ENCODE measurements at regions not wholly inside any gene's neighbourhood (a gene's known extent, or its start where the extent isn't known, plus 50 kb on each side); places are given as distances from the start of the nearest gene placed in this dataset.
"Not testable (repeated sequence)": the region's sequence is repeated elsewhere in the genome, so short reads cannot be mapped to it uniquely, and the experiment has no call there.

DNA sequence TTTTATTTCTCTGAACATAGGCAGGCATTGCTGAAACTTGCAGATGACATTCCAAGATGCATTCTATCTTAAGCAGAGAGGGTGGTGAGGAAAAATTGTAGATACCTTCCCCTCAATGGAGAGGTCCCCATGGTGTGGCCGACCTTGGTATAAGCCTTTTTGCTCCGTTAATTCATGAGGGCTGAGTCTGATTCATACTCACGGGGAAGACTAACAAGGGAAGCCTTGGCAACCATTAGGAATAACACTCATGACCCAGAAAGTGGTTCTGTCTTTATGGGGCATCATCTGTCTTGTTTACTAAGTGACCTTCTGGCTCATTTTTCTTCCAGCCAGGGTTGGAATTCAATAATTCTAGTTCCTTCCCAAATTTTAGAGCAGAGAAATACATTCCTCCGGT, 148.3 kb downstream of the ADRA2C start:
- in situ Hi-C loops (cut with HindIII; ENCODE audit: low sequenced_read_pairs), result not testable (repeated sequence)

DNA sequence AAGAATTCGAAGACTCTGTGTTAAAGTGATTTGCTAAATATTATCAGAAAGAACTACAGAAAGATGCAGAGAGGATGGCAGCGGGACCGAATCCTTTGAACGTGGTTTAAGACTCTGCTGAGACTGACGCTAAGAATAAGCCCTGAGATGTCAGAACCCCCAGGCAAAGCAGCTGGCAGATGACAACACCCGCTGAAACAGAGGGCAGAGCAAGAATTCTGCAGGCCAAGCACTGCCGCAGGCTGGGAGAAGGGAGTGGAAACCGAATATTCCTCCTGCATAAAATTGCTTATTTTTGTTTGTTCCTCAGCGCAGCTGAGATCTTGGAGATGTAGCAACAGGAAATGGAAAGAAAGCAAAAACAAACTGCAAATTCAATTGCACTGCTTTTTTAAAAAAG, 153.3 kb downstream of the ADRA2C start:
- in situ Hi-C loops (cut with HindIII; ENCODE audit: low sequenced_read_pairs), result not testable (repeated sequence)

DNA sequence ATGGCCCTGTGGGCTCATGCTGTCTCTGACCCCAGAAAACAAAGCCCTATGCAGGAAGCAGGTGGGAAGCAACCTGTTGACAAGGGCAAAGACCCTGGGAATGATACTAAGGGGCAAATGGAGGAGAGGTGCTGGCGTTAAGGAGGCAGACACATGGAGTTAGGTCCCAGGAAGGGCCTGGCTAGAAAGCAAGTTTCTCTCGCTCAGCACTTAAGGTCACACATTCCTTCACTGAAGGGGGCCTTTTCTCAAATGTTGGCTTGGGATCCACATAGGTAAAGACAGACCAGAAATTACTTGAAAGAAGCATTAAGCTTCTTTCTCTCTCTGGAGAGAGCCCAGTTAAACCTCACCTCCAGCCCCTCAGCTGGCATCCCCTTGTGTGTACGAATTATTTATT, 155.7 kb downstream of the ADRA2C start:
- in situ Hi-C loops (cut with HindIII; ENCODE audit: low sequenced_read_pairs), result not testable (repeated sequence)

DNA sequence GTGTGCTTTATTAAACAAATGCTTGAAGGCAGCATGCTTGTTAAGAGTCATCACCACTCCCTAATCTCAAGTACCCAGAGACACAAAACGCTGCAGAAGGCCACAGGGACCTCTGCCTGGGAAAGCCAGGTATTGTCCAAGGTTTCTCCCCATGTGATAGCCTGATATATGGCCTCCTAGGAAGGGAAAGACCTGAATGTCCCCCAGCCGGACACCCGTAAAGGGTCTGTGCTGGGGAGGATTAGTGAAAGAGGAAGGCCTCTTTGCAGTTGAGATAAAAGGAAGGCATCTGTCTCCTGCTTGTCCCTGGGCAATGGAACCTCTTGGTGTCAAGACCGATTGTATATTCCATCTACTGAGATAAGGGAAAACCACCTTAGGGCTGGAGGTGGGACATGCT, 159.7 kb downstream of the ADRA2C start:
- in situ Hi-C loops (cut with HindIII; ENCODE audit: low sequenced_read_pairs), result not testable (repeated sequence)

DNA sequence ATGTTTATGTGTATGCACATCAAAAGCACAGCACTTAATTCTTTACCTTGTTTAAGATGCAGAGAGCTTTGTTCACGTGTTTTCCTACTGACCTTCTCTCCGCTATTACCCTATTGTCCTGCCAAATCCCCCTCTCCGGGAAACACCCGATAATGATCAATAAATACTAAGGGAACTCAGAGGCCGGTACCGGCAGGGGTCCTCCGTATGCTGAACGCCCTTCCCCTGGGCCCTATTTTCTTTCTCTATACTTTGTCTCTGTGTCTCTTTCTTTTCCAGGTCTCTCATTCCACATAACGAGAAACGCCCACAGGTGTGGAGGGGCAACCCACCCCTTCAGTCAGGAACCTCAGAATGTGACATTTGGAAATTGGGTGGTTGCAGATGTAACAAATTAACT, 160.1 kb downstream of the ADRA2C start:
- in situ Hi-C loops (cut with HindIII; ENCODE audit: low sequenced_read_pairs), result not testable (repeated sequence)

DNA sequence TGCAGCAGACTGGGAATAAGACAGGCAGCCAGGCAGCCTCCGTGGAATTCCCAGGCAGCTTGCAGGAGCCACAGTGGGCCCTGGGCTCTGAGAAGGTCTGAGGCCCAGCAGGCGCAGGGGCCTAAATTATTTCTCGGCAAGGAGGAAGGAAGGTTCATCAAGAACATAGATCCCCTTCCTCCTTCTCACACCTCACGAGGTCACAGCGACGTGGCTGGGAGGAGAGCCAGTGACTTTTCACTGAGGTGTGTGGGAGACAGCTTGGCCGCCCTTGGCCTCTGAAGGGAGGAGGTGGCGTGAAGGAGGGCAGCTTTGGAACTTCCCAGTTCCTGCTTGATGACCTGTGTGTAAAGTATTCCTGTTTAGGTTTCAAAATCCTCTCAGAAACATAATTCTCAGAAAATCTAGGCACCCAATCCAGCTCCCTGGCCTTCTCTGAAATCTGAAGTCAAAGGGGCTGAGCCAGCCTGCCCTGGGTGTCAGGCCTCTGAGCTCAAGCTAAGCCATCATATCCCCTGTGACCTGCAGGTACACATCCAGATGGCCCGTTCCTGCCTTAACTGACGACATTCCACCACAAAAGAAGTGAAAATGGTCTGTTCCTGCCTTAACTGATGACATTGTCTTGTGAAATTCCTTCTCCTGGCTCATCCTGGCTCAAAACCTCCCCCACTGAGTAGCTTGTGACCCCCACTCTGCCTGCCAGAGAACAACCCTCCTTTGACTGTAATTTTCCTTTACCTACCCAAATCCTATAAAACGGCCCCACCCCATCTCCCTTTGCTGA, 161.0 kb downstream of the ADRA2C start:
- in situ Hi-C loops (cut with HindIII; ENCODE audit: low sequenced_read_pairs), result not testable (repeated sequence)

DNA sequence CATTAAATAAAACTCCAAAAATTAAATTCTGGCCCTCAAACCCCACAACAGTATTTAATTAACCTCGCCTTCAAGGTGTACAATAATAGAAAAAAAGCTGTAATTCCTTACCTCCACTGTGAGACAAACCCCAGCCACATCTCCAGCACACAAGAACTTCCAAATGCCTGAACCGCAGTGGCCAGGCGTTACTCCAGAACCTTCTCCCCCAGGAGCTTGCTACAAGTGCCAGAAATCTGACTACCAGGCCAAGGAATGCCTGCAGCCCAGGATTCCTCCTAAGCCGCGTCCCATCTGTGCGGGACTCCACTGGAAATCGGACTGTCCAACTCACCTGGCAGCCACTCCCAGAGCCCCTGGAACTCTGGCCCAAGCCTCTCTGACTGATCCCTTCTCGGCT, 163.2 kb downstream of the ADRA2C start:
- in situ Hi-C loops (cut with HindIII; ENCODE audit: low sequenced_read_pairs), result not testable (repeated sequence)

DNA sequence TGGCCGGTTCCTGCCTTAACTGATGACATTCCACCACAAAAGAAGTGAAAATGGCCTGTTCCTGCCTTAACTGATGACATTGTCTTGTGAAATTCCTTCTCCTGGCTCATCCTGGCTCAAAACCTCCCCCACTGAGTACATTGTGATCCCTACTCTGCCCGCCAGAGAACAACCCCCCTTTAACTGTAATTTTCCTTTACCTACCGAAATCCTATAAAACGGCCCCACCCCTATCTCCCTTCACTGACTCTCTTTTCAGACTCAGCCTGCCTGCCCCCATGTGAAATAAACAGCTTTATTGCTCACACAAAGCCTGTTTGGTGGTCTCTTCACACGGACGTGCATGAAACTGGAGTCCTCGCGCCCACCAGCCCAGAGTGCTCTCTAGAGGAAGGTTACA, 166.5 kb downstream of the ADRA2C start:
- in situ Hi-C loops (cut with HindIII; ENCODE audit: low sequenced_read_pairs), result not testable (repeated sequence)

DNA sequence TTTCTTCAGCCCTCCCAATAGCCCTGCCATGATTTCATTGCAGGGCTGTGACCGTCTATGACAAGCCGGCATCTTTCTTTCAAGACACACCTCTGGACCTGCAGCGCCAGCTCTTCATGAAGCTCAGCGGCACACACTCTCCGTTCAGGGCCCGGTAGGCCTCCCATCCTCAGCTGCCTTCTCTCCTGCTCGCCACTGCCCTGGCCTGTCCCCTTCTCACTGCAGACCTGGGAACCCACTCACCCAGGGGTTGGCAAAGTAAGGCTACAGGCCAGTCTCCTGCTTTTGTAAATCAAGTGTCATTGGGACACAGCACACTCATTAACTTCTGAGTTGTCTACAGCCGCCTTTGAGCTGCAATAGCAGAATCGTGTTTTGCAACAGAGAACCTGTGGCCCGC, 169.2 kb downstream of the ADRA2C start:
- in situ Hi-C loops (cut with HindIII; ENCODE audit: low sequenced_read_pairs), result not testable (repeated sequence)

DNA sequence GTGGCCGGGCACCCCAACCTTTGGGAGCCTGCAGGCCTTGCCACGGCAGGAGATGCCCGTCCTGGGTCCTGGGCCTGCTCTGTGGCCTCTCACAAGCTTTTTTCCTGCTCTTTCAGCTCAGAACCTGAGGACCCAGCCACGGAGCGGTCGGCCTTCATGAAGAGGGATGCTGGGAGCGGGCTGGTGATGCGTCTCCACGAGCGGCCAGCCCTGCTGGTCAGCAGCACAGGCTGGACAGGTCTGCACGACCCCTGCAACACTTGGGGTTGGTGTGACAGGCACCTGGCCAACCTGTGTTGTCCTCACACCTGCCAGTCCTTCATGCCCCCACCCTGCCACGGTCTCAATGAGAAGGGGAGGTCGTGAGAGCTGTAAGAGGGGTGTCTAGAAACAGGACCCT, 170.0 kb downstream of the ADRA2C start:
- in situ Hi-C loops (cut with HindIII; ENCODE audit: low sequenced_read_pairs), result no loop called here

DNA sequence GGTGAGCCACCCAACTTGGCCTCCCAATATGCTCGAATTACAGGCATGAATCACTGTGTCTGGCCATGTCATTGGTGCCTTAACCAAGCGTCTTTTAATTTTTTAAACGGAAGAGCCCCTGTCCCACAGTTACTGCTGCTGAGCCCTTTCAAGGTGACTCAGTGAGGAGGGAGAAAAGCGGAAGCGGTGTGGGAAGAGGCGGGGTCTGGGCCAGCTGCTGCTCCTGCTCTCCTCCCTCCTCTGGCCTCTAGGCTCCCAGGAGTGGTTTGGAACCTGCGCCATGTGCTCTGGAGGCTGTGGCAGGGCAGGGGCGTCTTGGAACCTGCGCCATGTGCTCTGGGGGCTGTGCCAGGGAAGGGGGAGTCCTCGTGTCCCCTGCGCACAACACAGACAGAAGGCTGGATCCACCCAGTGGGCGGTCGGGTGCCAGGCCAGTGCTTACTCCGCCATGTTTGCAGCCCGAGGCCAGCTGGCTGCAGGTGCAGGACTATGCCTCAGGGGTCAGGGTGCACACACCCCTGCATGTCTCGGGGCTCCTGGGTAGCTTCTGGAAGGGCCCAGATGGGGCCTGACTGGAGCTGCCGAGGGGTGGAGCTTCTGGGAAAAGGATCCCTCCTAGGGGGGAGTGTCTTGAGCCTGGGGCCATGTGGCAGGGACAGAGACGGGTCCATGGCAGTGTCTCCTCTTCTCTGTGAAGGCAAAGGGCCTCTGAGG, 171.8 kb downstream of the ADRA2C start:
- in situ Hi-C loops (cut with HindIII; ENCODE audit: low sequenced_read_pairs), result not testable (repeated sequence)

DNA sequence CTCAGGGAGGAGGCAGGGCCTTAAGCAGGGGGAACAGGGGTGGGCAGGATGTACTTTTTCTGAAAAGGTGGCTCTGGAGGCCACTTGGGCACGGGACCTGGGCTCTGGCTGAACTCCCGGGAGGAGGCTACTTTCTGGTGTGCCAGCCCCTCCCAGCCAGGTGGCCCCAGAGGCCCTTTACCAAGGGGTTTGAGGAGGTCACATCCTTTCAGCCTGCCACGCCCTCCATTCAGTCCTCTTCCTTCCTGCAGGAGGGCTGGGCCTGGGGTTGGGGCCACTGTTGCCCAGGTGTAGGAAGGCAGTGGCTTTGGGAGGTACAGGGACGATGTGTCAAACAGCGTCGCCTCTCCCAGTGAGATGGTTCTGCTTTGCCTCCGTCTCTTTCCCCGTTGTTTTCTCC, 172.5 kb downstream of the ADRA2C start:
- in situ Hi-C loops (cut with HindIII; ENCODE audit: low sequenced_read_pairs), result not testable (repeated sequence)

DNA sequence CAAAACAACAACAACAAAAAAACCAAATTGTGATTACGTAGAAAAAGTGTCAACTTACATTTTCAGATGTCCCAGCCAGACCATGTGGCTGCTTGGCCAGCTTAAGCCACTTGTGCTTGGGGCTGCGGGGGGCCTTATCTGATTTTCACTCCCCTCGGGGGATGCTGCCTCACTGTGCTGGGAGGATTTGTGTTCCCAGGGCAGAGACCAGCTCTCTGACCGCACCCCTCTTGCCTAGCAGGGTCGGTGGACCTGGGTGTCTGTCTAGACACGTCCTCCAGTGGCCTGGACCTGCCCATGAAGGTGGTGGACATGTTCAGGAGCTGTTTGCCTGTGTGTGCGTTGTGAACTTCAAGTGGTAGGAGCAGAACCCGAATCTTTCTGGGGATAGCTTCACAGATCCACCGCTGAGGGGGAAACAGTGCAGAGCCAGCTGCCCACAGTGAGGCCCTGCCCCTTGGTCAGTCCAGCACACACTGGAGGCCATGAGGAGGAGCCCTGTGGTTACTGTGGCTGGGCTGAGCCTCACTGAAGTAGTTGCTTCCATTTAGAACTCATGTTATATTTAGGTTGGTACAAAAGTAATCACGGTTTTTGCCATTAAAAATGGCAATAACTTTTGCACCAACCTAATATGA, 173.9 kb downstream of the ADRA2C start:
- in situ Hi-C loops (cut with HindIII; ENCODE audit: low sequenced_read_pairs), result not testable (repeated sequence)

DNA sequence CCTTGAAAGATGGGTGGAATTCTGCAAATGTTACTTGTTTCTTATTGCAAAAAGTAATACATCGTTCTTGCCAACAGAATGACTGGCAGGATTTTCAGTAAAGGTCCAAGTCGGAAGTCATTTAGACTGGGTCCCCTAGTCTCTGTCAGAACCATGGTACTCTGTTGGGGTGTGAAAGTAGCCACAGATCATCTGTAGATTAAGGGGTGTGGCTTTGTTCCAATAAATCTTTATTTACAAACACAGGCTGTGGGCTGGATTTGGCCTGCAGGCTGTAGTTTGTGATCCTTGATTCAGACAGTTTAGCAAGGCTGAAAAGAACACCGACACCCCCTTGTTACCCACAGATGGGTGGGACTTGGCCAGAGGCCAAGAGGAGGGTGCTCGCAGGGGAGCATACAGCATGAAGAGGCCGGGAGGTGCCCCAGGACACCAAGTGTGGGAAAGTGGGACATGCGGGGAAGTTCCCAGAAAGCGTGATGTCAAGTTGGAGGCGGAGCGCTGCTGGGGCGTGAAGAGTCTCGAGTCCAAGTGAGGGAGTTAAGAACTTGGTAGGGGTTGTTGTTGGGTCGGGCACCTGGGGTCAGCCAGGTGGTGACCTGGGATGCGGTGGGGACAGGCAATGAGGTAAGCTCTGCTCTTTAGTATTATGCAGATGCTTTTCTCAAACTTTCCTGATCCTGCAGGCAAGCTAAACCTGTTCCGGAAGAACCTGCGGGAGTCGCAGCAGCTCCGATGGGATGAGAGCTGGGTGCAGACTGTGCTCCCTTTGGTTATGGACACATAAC, 175.7 kb downstream of the ADRA2C start:
- in situ Hi-C loops (cut with HindIII; ENCODE audit: low sequenced_read_pairs), result not testable (repeated sequence)

DNA sequence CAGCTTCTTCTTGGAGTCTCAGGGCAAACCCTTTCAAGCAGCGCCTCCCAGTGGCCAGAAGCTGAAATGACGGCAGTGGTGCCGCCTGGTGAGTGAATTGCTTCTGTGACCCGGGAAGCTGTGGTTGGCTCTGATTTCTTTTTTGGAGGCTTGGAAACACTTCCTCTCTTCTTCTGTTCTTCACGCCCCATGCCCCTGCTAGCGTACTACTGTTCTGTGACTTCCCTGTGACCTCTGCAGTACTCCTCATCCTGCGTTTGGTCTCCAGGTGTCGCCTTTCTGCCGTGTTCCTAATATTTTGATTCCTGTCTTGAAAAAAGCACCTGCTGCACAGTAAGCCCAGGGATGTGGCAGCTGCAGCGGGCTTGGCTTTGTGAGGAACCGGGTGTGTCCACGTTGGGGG, 176.4 kb downstream of the ADRA2C start:
- in situ Hi-C loops (cut with HindIII; ENCODE audit: low sequenced_read_pairs), result not testable (repeated sequence)

DNA sequence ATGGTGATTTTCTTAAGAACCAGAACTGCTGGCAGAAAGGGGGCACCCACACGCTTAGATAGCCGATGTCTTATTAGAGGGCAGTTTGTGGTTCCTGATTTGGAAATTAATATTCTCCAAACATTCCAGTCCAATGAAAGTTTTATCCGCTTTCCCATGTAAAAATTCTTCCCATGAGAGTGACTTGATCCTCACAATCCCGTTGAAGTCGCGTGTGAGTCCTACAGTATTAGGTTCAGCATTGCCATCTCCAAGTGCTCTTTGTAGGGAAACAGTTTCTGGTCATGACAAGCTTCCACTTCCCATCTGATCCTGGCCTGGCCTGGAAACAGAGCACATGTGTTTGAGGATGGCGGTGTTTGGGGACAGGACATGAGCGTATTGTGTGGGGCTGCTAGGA, 176.9 kb downstream of the ADRA2C start:
- in situ Hi-C loops (cut with HindIII; ENCODE audit: low sequenced_read_pairs), result not testable (repeated sequence)

DNA sequence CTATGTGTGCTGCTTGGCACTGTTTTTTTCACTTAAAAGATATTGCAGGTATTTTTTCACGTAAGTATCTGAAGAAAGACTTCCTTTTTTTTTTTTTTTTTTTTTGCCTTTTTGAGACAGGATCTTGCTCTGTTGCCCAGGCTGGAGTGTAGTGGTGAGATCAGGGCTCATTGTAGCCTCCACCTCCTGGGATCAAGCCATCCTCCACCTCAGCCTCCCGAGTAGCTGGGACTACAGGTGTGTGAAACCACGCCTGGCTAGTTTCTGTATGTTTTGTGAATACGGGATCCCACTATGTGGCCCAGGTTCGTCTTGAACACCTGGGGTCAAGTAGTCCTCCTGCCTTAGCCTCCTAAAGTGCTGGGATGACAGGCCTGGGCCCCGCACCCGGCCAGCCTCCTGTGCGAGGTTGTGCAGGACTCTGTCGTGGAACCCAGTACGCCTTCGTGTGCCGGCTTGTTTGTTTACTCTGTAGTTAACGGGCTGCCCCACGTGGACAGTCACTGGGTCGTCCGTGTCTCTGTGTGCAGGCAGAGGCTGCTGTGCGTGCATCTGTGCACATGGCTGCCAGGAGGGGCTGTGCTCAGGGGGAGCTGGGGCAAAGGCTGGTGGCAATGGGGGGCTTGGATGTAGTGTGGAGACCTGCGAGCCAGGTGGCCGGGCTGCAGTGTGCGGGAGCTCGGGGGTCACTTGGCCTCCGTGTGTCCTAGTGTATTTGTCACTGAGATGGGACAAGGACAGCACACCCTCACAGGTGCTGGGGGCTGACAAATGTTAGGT, 179.5 kb downstream of the ADRA2C start:
- in situ Hi-C loops (cut with HindIII; ENCODE audit: low sequenced_read_pairs), result no loop called here

DNA sequence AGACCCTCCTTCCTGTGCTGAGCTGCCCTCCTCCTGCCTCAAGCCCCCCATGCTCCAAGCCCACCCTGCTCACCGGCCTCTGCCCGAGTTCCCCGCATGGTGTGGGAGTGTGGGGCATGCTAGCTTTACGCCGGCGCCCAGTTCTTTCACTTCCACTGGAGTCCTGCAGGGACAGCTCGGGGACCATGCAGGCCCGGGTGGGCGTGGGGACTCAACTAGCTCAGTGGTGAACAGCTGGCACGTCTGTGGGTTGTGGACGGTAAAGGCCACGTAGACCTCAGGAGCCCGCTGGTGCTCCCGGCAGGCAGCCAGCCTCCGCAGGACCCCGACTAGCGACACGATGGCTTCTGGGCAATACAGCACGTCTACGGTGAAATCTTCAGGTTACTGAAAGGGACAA, 180.4 kb downstream of the ADRA2C start:
- in situ Hi-C loops (cut with HindIII; ENCODE audit: low sequenced_read_pairs), result not testable (repeated sequence)

DNA sequence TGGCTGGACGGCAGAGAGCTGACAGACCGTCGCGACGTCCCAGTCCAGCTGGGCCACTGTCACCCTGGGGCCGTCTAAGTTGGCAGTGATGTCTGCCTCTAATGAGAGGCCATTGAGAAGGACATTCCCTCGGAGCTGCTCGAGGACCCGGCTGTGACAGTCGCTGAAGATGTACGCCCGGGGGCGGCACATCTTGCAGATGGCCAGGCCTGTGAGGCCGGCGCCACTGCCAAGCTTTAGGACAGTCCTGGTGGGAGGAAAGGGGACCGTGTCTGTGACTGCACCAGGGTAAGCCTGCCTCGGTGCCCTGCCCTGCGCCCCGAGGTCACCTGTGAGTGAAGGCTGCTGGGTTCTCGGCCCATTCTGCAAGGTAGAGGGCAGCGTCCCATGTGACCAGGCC, 181.6 kb downstream of the ADRA2C start:
- in situ Hi-C loops (cut with HindIII; ENCODE audit: low sequenced_read_pairs), result not testable (repeated sequence)

DNA sequence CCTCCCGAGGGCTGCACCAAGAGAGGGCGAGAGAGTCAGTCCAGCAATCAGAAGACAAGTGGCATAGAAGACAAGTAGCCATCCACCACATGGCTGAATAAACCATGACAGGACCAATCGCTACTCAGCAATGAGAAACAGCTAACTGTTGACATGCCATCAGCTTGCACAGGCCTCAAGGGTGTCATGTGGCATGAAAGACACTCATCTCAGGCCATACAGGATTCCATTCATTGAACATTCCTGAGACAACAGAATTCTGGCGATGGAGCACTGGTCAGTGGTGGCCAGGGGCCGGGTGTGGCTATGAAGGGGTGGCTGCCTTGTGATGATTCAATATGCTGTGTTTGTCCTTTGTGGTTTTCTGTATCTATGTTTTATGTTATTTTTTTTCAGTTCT, 182.0 kb downstream of the ADRA2C start:
- in situ Hi-C loops (cut with HindIII; ENCODE audit: low sequenced_read_pairs), result not testable (repeated sequence)

All from endothelial cell of hepatic sinusoid (primary cell).